ENCODE measurements at regions not wholly inside any gene's neighbourhood (a gene's known extent, or its start where the extent isn't known, plus 50 kb on each side); places are given as distances from the start of the nearest gene placed in this dataset.

DNA sequence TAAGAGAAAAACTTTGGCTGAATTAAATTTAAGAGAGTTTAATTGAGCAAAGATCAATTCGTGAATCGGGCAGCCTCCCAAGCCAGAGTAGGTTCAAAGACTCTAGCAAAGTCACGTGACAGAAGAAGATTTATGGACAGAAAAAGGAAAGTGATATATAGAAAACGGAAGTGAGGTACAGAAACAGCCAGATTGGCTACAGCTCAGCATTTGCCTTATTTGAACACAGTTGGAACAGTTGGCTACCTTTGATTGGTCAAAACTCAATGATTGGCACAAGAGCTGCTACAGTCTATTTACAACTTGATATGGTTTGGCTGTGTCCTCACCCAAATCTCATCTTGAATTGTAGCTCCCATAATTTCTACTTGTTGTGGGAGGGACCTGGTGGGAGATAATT is 102.6 kb downstream of the PLG start:
- TF ChIP-seq EZH2 (IDR thresholded peaks at IDR 0.05; ENCODE audit: low read depth), result no peak
- TF ChIP-seq, protein P1, sequence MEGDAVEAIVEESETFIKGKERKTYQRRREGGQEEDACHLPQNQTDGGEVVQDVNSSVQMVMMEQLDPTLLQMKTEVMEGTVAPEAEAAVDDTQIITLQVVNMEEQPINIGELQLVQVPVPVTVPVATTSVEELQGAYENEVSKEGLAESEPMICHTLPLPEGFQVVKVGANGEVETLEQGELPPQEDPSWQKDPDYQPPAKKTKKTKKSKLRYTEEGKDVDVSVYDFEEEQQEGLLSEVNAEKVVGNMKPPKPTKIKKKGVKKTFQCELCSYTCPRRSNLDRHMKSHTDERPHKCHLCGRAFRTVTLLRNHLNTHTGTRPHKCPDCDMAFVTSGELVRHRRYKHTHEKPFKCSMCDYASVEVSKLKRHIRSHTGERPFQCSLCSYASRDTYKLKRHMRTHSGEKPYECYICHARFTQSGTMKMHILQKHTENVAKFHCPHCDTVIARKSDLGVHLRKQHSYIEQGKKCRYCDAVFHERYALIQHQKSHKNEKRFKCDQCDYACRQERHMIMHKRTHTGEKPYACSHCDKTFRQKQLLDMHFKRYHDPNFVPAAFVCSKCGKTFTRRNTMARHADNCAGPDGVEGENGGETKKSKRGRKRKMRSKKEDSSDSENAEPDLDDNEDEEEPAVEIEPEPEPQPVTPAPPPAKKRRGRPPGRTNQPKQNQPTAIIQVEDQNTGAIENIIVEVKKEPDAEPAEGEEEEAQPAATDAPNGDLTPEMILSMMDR (conservative IDR thresholded peaks at IDR 0.05), result no peak

Data from PC-9 (cell line).